ENCODE measurements at regions not wholly inside any gene's neighbourhood (a gene's known extent, or its start where the extent isn't known, plus 50 kb on each side); places are given as distances from the start of the nearest gene placed in this dataset.
A peak's percentile ranks its signal among the peaks of the same experiment; 100 is the strongest.

GRCh38 chr13:44158098-44158521, 215.5 kb upstream of the SERP2 start:
- Histone ChIP-seq H3K27me3 (replicated peaks in 1 of 4; ENCODE audit: control insufficient read depth in 3 of 4, extremely low read depth in 1 of 4, insufficient read depth in 3 of 4, low read length in 3 of 4) (no peaks in the 10 kb centered on the region), H3K27ac (ENCODE audit: low read depth, low read length) (no peak overlapping the region), H3K23me2 (ENCODE audit: low read depth, low read length) (no peaks in the 10 kb centered on the region; the same call in 1 of the 2 replicates), H3K36me3 (ENCODE audit: control insufficient read depth in 2 of 4, insufficient read depth in 4 of 4, low read length in 3 of 4) (no peaks in the 10 kb centered on the region), H3K79me2 (ENCODE audit: control insufficient read depth in 1 of 2, insufficient read depth in 2 of 2, low read length in 2 of 2) (no peaks in the 10 kb centered on the region), H4K5ac (ENCODE audit: insufficient read length, low read depth, low read length) (no peak overlapping the region), H3K56ac (replicated peaks; ENCODE audit: insufficient read length, low read depth, low read length) (no peak overlapping the region), H2BK20ac (ENCODE audit: low read length) (0 out of 2 replicates have a peak overlapping the region, but pooled peaks have one; percentile 72), H2AK5ac (ENCODE audit: low read depth, low read length) (no peak overlapping the region; the same call in 1 of the 2 replicates), H4K8ac (ENCODE audit: extremely low read depth, insufficient read depth, low read length) (no peak overlapping the region), H3K4ac (replicated peaks; ENCODE audit: insufficient read length, low read depth, low read length) (no peak overlapping the region), H3K23ac (ENCODE audit: insufficient read length) (no peak overlapping the region), H3K9ac (replicated peaks in 1 of 4; ENCODE audit: extremely low read depth in 1 of 4, low read depth in 3 of 4, low read length in 3 of 4) (no peak overlapping the region), H3K9me3 (ENCODE audit: insufficient read depth in 2 of 2, low read depth in 1 of 2, low read length in 1 of 2) (no peaks in the 10 kb centered on the region), H2BK5ac (ENCODE audit: low read depth, low read length) (no peak overlapping the region), H3K79me1 (ENCODE audit: low read depth, low read length) (no peaks in the 10 kb centered on the region), H3K4me2 (ENCODE audit: insufficient read depth in 1 of 2, low read depth in 2 of 2, low read length in 2 of 2) (no peak overlapping the region), H2BK120ac (replicated peaks; ENCODE audit: low read depth, low read length) (no peak overlapping the region), H3K18ac (ENCODE audit: extremely low read depth, low read length) (no peak overlapping the region), H2AFZ (ENCODE audit: low read length) (no peak overlapping the region), H2BK15ac (ENCODE audit: low read length) (no peak overlapping the region), H4K91ac (replicated peaks; ENCODE audit: insufficient read length, low read length) (no peak overlapping the region), H3K14ac (ENCODE audit: insufficient read length) (no peak overlapping the region), H3K4me1 (replicated peaks in 1 of 4; ENCODE audit: control insufficient read depth in 3 of 4, insufficient read depth in 4 of 4, low read length in 3 of 4) (peaks cover 0 to 7% (median 0%) of the 10 kb centered on the region in 4 experiments; a peak in 3 of 7 replicates), H4K20me1 (replicated peaks in 1 of 2; ENCODE audit: control insufficient read depth in 1 of 2, insufficient read depth in 2 of 2, low read length in 2 of 2) (no peaks in the 10 kb centered on the region), H3K4me3 (ENCODE audit: extremely low read depth in 1 of 4, insufficient read depth in 2 of 4, low read depth in 3 of 4, low read length in 4 of 4) (no peak overlapping the region), H2BK12ac (ENCODE audit: low read depth, low read length) (no peak overlapping the region)
- 100% methylated on average over 2 of the region's 2 CpGs; no CpG with 5 or more reads in 1 of the 2 experiments for WGBS, 2 experiments (ENCODE audit: extremely low coverage in 1 of 2, insufficient coverage in 1 of 2, insufficient read length in 1 of 2, insufficient replicate concordance in 2 of 2, low coverage in 1 of 2, low lambda C conversion rate in 2 of 2, missing lambda C conversion rate in 1 of 2)
- TF ChIP-seq RAD21 (IDR thresholded peaks at IDR 0.05 in 1 of 2, conservative IDR thresholded peaks at IDR 0.05 in 1 of 2; ENCODE audit: low read depth in 2 of 2, low read length in 2 of 2) (no peak), BRCA1 (IDR thresholded peaks at IDR 0.05; ENCODE audit: low read depth, low read length) (no peak), NRF1 (IDR thresholded peaks at IDR 0.05; ENCODE audit: low read depth, low read length) (no peak), CBX5 (IDR thresholded peaks at IDR 0.05; ENCODE audit: low read depth, low read length) (no peak), TCF12 (IDR thresholded peaks at IDR 0.05; ENCODE audit: low read depth, low read length) (no peak), TAF1 (IDR thresholded peaks at IDR 0.05; ENCODE audit: low read depth, low read length) (no peak), BACH1 (IDR thresholded peaks at IDR 0.05; ENCODE audit: low read length) (no peak), ASH2L (IDR thresholded peaks at IDR 0.05; ENCODE audit: low read length) (no peak), NANOG (IDR thresholded peaks at IDR 0.05; ENCODE audit: insufficient read depth, low read depth, low read length, poor library complexity, severe bottlenecking) (no peak), SP1 (IDR thresholded peaks at IDR 0.05; ENCODE audit: low read depth, low read length) (no peak), ATF2 (IDR thresholded peaks at IDR 0.05; ENCODE audit: low read length) (no peak), KDM4A (IDR thresholded peaks at IDR 0.05; ENCODE audit: low read depth, low read length, severe bottlenecking) (no peak), SP4 (IDR thresholded peaks at IDR 0.05; ENCODE audit: low read length) (no peak), CBX8 (IDR thresholded peaks at IDR 0.05; ENCODE audit: borderline replicate concordance, low read depth, low read length) (no peak)
- no peak for DNase-seq (ENCODE audit: low read depth in 1 of 2, low spot score in 2 of 2)
- FAIRE-seq = no peak
- POLR2A ChIA-PET (ENCODE audit: partially characterized antibody) = no interaction called here
- CTCF ChIA-PET (ENCODE audit: partially characterized antibody) = no interaction called here
